Sigmoid colon (tissue), 6 donors: ENCODE measurements at regions not wholly inside any gene's neighbourhood (a gene's known extent, or its start where the extent isn't known, plus 50 kb on each side); places are given as distances from the start of the nearest gene placed in this dataset.

Experiments
- DNase-seq: peaks from one replicate; pipeline ENCODE4 v3.0.0-alpha.2; 2019
- H3K27ac ChIP-seq, 4 donors: fragments of 200-600 bp; sonication (generic); one replicate each; pipeline ENCODE4 v1.5.1; 2016 to 2019; ENCODE audit warnings: mild to moderate bottlenecking in 1 of 4
- H3K27me3 ChIP-seq, 3 donors: fragments of 200-600 bp; sonication (generic); one replicate each; pipeline ENCODE4 v1.5.1; 2019; ENCODE audit warnings: mild to moderate bottlenecking in 1 of 3
- H3K36me3 ChIP-seq, 4 donors: fragments of 200-600 bp; sonication (generic); one replicate each; pipeline ENCODE4 v1.5.1; 2016 to 2019
- H3K4me1 ChIP-seq, 4 donors: fragments of 200-600 bp; sonication (generic); one replicate each; pipeline ENCODE4 v1.5.1; 2017 to 2019
- H3K4me3 ChIP-seq, 4 donors: fragments of 200-600 bp; sonication (generic); one replicate each; pipeline ENCODE4 v1.5.1; 2017 to 2019; ENCODE audit warnings: mild to moderate bottlenecking in 2 of 4, moderate library complexity in 1 of 4
- H3K9me3 ChIP-seq, 4 donors: fragments of 200-600 bp in 3 of 4; sonication (generic) in 3 of 4; one replicate each; pipeline versions ENCODE4 v1.5.1 to v1.6.1; 2013 to 2019
- CTCF ChIP-seq, 4 experiments: fragments of 450-650 bp in 3 of 4; fragments of 200-600 bp in 1 of 4; IDR thresholded peaks; one replicate each; pipeline ENCODE4 v1.5.1; 2016 to 2019; ENCODE audit warnings: antibody characterized with exemption in 4 of 4, mild to moderate bottlenecking in 3 of 4, moderate library complexity in 2 of 4
- EP300 ChIP-seq, 4 donors: sonication (generic); formaldehyde crosslinking; IDR thresholded peaks; one replicate each; pipeline ENCODE4 v1.6.1; 2017; ENCODE audit warnings: antibody characterized with exemption in 4 of 4
- POLR2A ChIP-seq, 2 donors: fragments of 450-650 bp; IDR thresholded peaks; one replicate each; pipeline ENCODE4 v1.6.1; 2016; ENCODE audit warnings: antibody characterized with exemption in 2 of 2, mild to moderate bottlenecking in 2 of 2, moderate library complexity in 2 of 2
- POLR2AphosphoS5 ChIP-seq, 4 donors: sonication (generic); formaldehyde crosslinking; IDR thresholded peaks; one replicate each; pipeline ENCODE4 v1.6.1; 2017; ENCODE audit warnings: antibody characterized with exemption in 4 of 4
- WGBS, 2 donors: extraction: QIAGEN DNeasy Blood & Tissue Kit; methylation state at CpG; one replicate each; pipeline ENCODE4 v1.1.7; 2013; 5-methylcytosine and 5-hydroxymethylcytosine counted together
- intact Hi-C: fragments of 100-400 bp; cut with DNase I; formaldehyde crosslinking; loops from one replicate; pipeline ENCODE4 v1.15.1; 2023
- donor health status: healthy with polysubstance abuse.
- donor health status: healthy.

GRCh38 chr1:172931340-172931739, 119.4 kb downstream of the TNFSF18 start:
- Histone ChIP-seq H3K27me3 (no peaks in the 10 kb centered on the region), H3K4me1 (peaks cover 0 to 33% (median 19%) of the 10 kb centered on the region in 4 donors), H3K27ac (no peak overlapping the region), H3K36me3 (no peaks in the 10 kb centered on the region), H3K4me3 (no peak overlapping the region), H3K9me3 (no peaks in the 10 kb centered on the region)
- TF ChIP-seq CTCF (IDR thresholded peaks at IDR 0.05) = no peak
- TF ChIP-seq POLR2AphosphoS5 (IDR thresholded peaks at IDR 0.05) = no peak
- no peak for TF ChIP-seq EP300 (IDR thresholded peaks at IDR 0.05)
- TF ChIP-seq POLR2A (IDR thresholded peaks at IDR 0.05) = no peak
- intact Hi-C loops = loop anchor here (10.0 kb wide), 1 partner anchor 273 kb away; the partner anchor contains the start of gene TNFSF4
- DNase-seq = no peak
- WGBS, 2 donors = 97% methylated on average over 1 of the region's 1 CpG

- H3K36me3 ChIP-seq = no peaks in the 10 kb centered on the region
- H3K27me3 ChIP-seq = no peaks in the 10 kb centered on the region
- peaks cover 0 to 33% (median 19%) of the 10 kb centered on the region in 4 donors for H3K4me1 ChIP-seq
- H3K9me3 ChIP-seq = no peaks in the 10 kb centered on the region
- no peak for DNase-seq
- no peak overlapping the region for H3K4me3 ChIP-seq
- 70 to 76% methylated on average over 4 of the region's 4 CpGs for WGBS, 2 donors
- TF ChIP-seq EP300 (IDR thresholded peaks at IDR 0.05) = no peak
- TF ChIP-seq POLR2AphosphoS5 (IDR thresholded peaks at IDR 0.05) = no peak
- no peak for TF ChIP-seq CTCF (IDR thresholded peaks at IDR 0.05)
- TF ChIP-seq POLR2A (IDR thresholded peaks at IDR 0.05) = no peak
- H3K27ac ChIP-seq = no peak overlapping the region
- intact Hi-C loops = loop anchor here (10.0 kb wide), 1 partner anchor 273 kb away; the partner anchor contains the start of gene TNFSF4
Measured at GRCh38 chr1:172931761-172932160, 119.0 kb downstream of the TNFSF18 start.

- H3K4me1 ChIP-seq = peaks cover 0 to 33% (median 19%) of the 10 kb centered on the region in 4 donors
- no peak for DNase-seq
- intact Hi-C loops = loop anchor here (10.0 kb wide), 1 partner anchor 272 kb away; the partner anchor contains the start of gene TNFSF4
- 38 to 89% methylated on average over 1 of the region's 1 CpG for WGBS, 2 donors
- H3K27me3 ChIP-seq = no peaks in the 10 kb centered on the region
- no peaks in the 10 kb centered on the region for H3K9me3 ChIP-seq
- H3K36me3 ChIP-seq = no peaks in the 10 kb centered on the region
- TF ChIP-seq CTCF (IDR thresholded peaks at IDR 0.05) (no peak), EP300 (IDR thresholded peaks at IDR 0.05) (no peak), POLR2A (IDR thresholded peaks at IDR 0.05) (no peak), POLR2AphosphoS5 (IDR thresholded peaks at IDR 0.05) (no peak)
- no peak overlapping the region for H3K4me3 ChIP-seq
- H3K27ac ChIP-seq = peak overlapping the region in 2 of 4 donors; percentile 68 to 71
Measured at GRCh38 chr1:172932981-172933380, 117.8 kb downstream of the TNFSF18 start.

- 81 to 84% methylated on average over 4 of the region's 4 CpGs for WGBS, 2 donors
- TF ChIP-seq POLR2A (IDR thresholded peaks at IDR 0.05) = no peak
- no peak for TF ChIP-seq CTCF (IDR thresholded peaks at IDR 0.05)
- no peak for TF ChIP-seq EP300 (IDR thresholded peaks at IDR 0.05)
- no peak for TF ChIP-seq POLR2AphosphoS5 (IDR thresholded peaks at IDR 0.05)
- intact Hi-C loops = loop anchor here (10.0 kb wide), 1 partner anchor 270 kb away; the partner anchor contains the start of gene TNFSF4
Measured at GRCh38 chr1:172934417-172934762, 116.4 kb downstream of the TNFSF18 start.

More at GRCh38 chr1:172934417-172934762, 116.4 kb downstream of the TNFSF18 start:
- Histone ChIP-seq H3K27ac (peak overlapping the region; percentile 56 to 78 (median 70)), H3K9me3 (no peaks in the 10 kb centered on the region), H3K4me1 (peaks cover 0 to 19% (median 13%) of the 10 kb centered on the region in 4 donors), H3K27me3 (no peaks in the 10 kb centered on the region), H3K4me3 (no peak overlapping the region), H3K36me3 (no peaks in the 10 kb centered on the region)
- DNase-seq = no peak
